DMS114 treated with DMSO at 0.1 percent for 48 hours (cell line): ENCODE measurements at regions not wholly inside any gene's neighbourhood (a gene's known extent, or its start where the extent isn't known, plus 50 kb on each side); places are given as distances from the start of the nearest gene placed in this dataset.

Experiments used
- DNase-seq: peaks from one replicate; lab custom pipeline; 2025; ENCODE audit not compliant: unreplicated experiment; lab: John Stamatoyannopoulos, UW

- no peak for DNase-seq
These were observed 532.1 kb downstream of the TBC1D22A start for GRCh38 chr22:47294576-47294975.

GRCh38 chr22:47294222-47294532 is 531.7 kb downstream of the TBC1D22A start:
- no peak for DNase-seq

GRCh38 chr22:47293368-47294221 is 531.1 kb downstream of the TBC1D22A start:
- DNase-seq: no peak

DNA sequence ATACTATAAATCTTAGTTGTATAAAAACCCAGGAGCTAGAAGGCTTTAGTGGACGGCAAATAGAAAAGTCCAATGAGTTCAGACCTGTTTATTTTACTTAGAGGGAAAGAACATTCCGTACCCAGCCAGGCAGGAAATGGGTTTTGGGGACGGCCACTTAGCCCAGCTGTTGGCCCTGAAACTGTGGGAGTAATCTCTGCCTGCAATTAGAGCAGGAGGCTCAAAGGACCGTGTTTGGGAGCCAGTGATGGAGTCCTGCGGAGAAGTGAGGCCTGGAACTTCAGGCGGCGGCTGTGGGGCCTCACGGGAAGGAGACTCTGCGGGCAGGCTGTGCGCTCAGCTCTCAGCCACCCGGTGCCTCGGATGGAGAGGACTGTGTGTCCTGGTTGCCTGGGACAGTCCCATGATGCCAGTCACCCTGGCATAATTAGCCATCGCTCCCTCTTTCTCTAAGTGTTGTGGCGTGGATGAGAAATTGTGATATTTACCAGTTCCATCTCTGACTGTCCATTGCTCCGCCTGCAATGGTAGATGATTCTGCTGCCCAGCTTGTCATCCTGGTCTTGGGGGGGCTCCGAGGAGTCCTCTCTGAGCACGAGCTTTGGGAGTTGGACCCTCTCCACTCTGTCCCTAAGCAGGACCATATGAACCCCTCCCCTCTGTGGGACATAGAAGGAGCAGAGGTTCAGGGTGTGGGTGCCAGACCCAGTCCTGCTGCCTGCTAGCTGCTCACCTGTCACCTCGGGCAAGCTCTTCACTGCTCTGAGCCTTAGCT is 530.3 kb downstream of the TBC1D22A start:
- DNase-seq: no peak

DNA sequence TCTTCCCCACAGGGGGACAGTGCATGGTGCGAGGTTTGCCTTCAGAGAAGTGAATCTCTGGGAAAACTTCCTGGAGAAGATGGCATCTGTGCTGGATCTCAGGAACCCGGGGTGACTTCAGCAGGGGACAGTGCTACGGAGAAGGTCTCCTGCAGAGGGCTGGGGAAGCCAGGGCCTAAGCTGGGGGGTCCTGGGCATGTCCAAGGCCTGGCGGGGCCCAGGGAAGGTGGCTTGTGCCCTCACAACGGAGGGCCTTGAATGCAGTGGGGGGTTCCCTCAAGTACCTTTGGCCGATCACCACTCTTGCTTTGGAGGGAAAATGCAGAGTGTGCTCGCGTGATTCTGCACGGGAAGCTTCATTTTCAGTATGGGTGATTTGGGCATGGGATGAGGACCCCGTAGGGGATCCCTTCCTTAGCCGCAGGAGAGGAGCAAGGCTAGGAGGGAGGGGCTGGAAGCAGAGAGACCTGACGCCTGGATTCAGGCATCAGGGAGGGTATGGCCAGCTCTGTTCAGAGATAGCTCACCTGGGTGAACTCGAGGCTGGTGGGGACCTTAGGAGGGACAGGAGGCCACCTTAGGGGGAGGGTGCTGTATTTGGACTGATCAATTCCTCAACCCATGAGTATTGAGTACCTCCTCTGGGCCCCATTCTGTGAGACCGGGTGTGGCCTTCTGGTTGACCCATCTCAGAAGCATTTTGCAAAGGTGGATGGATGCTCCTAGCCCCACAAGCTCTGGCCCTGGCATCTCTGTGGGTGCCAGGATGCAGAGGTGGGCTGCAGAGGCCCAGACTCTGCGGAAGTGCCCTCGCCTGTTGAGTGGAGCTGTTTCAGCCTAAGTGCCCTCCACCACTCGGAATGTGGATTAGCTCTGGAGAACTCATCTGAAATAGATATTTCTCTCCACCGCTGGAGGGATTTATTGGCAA is 529.4 kb downstream of the TBC1D22A start:
- DNase-seq: no peak

DNA sequence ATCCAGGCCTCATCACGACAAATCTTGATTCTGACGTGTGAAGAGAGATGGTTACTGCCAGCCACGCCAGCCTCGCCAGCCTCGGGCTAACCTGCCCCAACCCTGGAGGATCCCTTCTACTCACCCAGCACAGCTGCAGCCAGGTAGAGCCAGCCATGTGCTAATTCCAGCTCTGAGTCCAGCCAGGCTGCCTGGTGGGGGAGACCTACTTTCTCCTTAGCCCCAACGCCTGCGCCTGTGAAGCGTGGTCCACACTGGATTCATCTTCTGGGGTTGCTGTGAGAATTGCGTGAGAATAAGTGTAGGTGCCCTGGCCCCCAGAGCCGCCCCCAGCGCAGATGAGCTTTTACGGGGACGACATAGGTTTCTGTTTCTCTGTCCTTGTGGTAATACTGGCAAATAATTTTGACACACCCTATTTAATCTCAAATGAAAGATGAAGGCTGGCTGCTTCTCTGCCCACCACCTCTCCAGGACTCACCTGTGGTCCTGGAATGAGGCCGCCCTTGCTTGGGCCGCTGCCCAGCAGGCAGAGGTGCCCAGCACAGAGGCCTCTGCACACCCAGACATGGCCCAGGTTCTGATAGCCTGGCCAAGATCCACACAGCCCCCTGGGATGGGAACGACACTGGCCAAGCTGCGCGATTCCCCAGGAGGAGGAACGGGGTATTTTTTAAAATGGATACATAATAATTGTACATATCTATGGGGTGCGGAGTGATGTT is 528.4 kb downstream of the TBC1D22A start:
- no peak for DNase-seq

DNA sequence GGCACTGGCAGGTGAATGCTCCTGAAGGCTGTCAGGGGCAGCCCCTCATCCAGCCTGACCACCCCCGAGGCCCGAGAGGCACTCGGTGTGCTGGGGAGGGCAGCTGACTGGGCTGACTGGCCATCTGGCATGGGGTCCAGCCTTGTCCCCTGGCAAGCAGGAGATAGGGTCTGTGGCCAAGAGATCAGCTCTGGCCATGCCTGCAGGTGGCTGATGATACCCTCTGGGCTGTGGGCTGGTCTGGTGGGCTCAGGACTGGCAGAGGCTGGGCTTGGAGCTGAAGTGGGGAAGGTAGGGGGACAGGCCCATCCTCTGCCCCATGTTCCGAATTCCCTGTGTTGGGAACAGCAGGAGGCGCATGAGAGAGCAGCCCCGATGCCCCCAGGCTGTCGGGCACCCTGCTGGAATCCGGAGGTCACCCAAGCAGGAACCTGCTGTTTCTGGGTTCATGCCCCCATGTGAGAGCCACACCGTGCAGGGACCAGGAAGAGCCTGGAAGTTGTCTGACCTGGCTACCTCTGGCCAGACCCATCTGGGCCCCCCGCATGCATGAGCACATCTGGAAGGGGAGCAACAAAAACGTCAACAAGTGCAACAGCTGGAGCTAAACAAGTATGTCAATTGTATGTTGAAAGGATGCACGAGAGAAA is 527.0 kb downstream of the TBC1D22A start:
- DNase-seq: no peak

GRCh38 chr22:47288680-47289079 is 526.2 kb downstream of the TBC1D22A start:
- DNase-seq: no peak

DNA sequence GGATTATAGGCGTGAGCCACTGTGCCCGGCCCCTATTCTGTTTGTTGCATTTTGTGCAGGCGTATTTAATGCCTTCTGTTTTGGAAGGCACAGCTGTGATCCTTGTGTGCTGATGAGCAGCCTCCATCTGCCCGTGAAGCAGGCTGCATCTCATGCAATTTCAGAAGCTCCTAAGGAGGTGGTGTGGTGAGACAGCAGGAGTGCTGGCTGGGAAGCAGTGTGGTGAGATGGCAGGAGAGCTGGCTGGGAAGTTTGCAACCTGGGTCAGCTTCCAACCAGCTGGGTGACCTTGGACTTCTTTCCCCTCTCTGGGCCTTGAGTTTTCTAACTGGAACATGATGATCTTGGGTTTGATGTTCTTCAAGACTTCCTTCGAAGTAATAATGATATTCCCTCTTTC is 525.1 kb downstream of the TBC1D22A start:
- no peak for DNase-seq

DNA sequence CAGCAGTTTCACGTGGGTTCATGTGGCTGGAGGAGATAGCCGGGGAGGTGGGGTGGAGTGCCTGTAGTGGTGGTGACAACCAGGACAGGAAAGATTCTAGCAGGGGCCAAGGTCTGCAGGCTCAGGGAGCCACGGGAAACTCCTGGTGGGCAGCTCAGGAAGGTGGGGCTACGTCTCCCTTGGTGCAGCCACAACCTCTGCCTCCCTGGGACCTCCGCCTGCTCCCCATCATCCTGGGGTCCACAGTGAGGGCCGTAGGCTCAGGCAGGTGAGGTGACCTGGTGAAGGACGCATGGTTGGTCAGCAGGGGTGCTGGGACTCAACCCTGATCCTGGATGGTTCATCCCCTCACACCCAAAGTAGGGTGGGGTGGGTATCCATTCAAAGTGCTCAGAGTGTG is 524.1 kb downstream of the TBC1D22A start:
- no peak for DNase-seq

DNA sequence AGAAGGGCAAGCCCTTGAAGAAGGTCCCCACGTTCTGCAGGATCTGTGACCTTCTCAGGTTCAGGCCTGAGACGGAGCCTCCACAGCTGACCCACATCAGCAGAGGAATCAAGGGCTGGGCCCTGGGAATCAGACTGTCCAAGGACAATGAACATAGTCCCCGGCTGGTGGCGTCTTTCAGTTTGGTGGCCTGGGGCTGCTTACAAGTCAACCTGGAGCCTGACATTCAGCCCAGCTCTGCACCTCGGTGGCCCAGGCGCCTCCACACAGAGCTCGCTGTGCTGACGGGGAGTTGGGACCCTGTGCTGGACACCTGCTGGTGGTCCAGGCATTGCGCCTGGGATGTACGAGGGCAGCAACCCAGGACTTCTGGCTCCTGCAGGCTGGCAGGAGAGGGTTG is 523.5 kb downstream of the TBC1D22A start:
- no peak for DNase-seq

- no peak for DNase-seq
These were observed 522.4 kb downstream of the TBC1D22A start for GRCh38 chr22:47284822-47285221.

DNA sequence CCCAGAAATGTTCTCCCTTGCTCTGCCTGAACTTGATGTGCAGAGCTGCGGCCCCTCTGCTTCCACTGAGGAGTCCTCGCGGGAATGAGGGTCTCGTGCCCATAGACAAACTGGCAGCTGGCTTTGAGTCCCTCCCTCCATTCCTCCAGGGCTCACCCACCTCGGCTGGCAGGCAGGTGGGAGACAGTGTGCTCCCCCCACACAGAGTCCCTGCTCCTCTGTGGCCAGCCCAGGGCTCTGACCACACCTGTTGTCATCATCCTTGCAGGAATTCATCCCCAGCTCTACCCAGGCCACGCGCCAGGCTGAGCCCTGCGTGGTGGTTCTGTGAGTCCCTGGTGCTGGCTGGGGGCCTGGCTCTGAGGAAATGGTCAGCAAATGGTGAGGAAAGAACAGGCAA is 521.9 kb downstream of the TBC1D22A start:
- DNase-seq: no peak

- DNase-seq: no peak
These were observed 521.3 kb downstream of the TBC1D22A start for GRCh38 chr22:47283616-47284270.

- no peak for DNase-seq
These were observed 520.4 kb downstream of the TBC1D22A start for GRCh38 chr22:47282851-47283250.

- DNase-seq: no peak
These were observed 519.9 kb downstream of the TBC1D22A start for GRCh38 chr22:47282366-47282765.

DNA sequence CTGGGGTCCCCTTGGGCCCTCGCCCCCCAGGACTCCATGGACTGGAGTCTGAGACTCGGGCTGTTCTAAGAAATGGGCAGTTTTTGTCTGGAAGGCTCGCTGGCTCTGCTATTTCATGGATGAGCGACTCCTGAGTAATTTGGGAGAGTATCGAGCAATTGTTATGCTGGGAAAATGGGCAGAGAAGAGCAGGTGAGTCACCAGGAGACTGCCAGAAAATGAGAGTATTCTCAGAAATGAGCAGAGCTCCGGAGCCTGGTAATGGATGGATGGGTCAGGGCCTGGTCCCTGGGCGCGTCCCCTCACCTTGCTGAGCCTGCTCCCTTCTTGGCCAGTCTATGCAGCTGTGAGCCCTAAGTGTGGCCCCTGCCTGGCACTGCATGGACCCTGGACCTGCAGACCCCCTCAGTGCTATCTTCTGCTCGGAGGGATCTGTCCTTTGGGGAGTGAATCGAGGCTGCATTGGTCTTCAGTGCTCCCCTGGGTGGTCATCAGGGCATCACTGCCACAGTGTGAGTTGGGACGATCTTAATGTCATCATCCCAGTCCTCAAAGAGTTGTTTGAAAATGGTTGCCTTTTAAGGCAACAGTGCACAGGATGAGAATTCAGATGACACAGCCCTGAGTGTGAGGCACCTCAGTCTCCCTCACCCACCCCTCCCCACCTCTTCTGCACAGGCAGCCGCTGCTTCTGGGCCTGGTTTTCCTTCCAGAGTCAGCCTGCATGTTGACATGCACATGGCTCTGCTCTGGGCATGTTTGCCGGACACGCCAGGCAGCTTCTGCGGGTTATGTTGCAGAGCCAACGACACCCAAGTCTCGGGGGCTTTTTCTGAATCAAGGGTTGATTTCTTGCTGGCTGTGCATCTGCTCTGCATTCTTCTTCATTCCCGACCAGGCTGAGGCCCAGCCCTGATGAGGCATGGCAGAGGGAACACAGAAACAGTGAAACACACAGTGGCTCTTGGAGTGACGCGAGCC is 519.0 kb downstream of the TBC1D22A start:
- no peak for DNase-seq

DNA sequence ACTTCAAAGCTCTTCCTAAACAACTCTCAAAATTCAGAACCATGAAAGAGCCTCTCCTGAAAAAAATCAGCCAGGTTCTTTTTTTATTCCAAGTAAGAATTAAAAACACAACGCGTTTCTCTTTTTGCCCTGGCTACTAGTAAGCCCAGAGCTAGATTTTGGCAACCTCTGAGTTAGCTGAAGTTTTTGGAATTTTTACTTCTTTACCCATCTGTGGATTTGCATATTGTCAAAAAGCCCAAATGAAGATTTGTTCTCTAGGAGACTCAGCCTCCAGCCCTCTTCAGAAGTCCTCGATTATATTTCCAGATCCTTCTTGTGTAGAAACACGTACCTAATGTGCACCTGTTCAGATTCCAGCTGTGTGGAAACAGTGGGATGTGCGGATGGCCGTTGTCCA is 517.9 kb downstream of the TBC1D22A start:
- DNase-seq: no peak

GRCh38 chr22:47279746-47280145 is 517.3 kb downstream of the TBC1D22A start:
- no peak for DNase-seq
